GM19455 (cell line): ENCODE measurements at regions not wholly inside any gene's neighbourhood (a gene's known extent, or its start where the extent isn't known, plus 50 kb on each side); places are given as distances from the start of the nearest gene placed in this dataset.
"Not testable (repeated sequence)": the region's sequence is repeated elsewhere in the genome, so short reads cannot be mapped to it uniquely, and the experiment has no call there.

Experiments
- ATAC-seq: cut with Tn5 transposase; IDR thresholded peaks from one replicate; pipeline ENCODE4 v1.9.1; 2021; ENCODE audit not compliant: unreplicated experiment

GRCh38 chr4:29704059-29704458, 1016.1 kb upstream of the PCDH7 start:
- no peak for ATAC-seq

- no peak for ATAC-seq
Measured at GRCh38 chr4:29708473-29708872, 1011.7 kb upstream of the PCDH7 start.

GRCh38 chr4:29710519-29710918, 1009.6 kb upstream of the PCDH7 start:
- no peak for ATAC-seq

- no peak for ATAC-seq
Measured at GRCh38 chr4:29711226-29711625, 1008.9 kb upstream of the PCDH7 start.

GRCh38 chr4:29717287-29718057, 1002.7 kb upstream of the PCDH7 start:
- ATAC-seq = no peak

- ATAC-seq = no peak
Measured at GRCh38 chr4:29718136-29718535, 1002.0 kb upstream of the PCDH7 start.

GRCh38 chr4:29722253-29722652, 997.9 kb upstream of the PCDH7 start:
- no peak for ATAC-seq

- no peak for ATAC-seq
Measured at GRCh38 chr4:29726938-29727337, 993.2 kb upstream of the PCDH7 start.

GRCh38 chr4:29734343-29735213, 985.6 kb upstream of the PCDH7 start:
- ATAC-seq = no peak

- no peak for ATAC-seq
Measured at GRCh38 chr4:29756966-29757365, 963.2 kb upstream of the PCDH7 start.

GRCh38 chr4:29762151-29762550, 958.0 kb upstream of the PCDH7 start:
- ATAC-seq = no peak

GRCh38 chr4:29770627-29771026, 949.5 kb upstream of the PCDH7 start:
- no peak for ATAC-seq

GRCh38 chr4:29788123-29788522, 932.0 kb upstream of the PCDH7 start:
- ATAC-seq = not testable (repeated sequence)

GRCh38 chr4:29805245-29805644, 914.9 kb upstream of the PCDH7 start:
- no peak for ATAC-seq

GRCh38 chr4:29805916-29806480, 914.2 kb upstream of the PCDH7 start:
- no peak for ATAC-seq

GRCh38 chr4:29817961-29818360, 902.2 kb upstream of the PCDH7 start:
- ATAC-seq = no peak

- ATAC-seq = no peak
Measured at GRCh38 chr4:29829067-29829466, 891.1 kb upstream of the PCDH7 start.

- no peak for ATAC-seq
Measured at GRCh38 chr4:29852537-29852936, 867.6 kb upstream of the PCDH7 start.

GRCh38 chr4:29853833-29854232, 866.3 kb upstream of the PCDH7 start:
- ATAC-seq = no peak

- ATAC-seq = no peak
Measured at GRCh38 chr4:29861307-29861706, 858.9 kb upstream of the PCDH7 start.

- ATAC-seq = no peak
Measured at GRCh38 chr4:29867412-29867811, 852.8 kb upstream of the PCDH7 start.

GRCh38 chr4:29900336-29900735, 819.8 kb upstream of the PCDH7 start:
- no peak for ATAC-seq
